ENCODE measurements at regions not wholly inside any gene's neighbourhood (a gene's known extent, or its start where the extent isn't known, plus 50 kb on each side); places are given as distances from the start of the nearest gene placed in this dataset.

GRCh38 chr16:19945934-19946333 is 61.3 kb upstream of the GPRC5B start:
- Histone ChIP-seq H3K4me1 (no peaks in the 10 kb centered on the region), H3K4me3 (no peak overlapping the region), H3K27ac (no peak overlapping the region), H3K27me3 (replicated peaks in 1 of 7) (no peaks in the 10 kb centered on the region), H3K9me3 (no peaks in the 10 kb centered on the region), H3K36me3 (no peaks in the 10 kb centered on the region)
- no peak for TF ChIP-seq POLR2AphosphoS5 (IDR thresholded peaks at IDR 0.05)
- no peak for TF ChIP-seq POLR2A (IDR thresholded peaks at IDR 0.05)
- TF ChIP-seq, protein P1, sequence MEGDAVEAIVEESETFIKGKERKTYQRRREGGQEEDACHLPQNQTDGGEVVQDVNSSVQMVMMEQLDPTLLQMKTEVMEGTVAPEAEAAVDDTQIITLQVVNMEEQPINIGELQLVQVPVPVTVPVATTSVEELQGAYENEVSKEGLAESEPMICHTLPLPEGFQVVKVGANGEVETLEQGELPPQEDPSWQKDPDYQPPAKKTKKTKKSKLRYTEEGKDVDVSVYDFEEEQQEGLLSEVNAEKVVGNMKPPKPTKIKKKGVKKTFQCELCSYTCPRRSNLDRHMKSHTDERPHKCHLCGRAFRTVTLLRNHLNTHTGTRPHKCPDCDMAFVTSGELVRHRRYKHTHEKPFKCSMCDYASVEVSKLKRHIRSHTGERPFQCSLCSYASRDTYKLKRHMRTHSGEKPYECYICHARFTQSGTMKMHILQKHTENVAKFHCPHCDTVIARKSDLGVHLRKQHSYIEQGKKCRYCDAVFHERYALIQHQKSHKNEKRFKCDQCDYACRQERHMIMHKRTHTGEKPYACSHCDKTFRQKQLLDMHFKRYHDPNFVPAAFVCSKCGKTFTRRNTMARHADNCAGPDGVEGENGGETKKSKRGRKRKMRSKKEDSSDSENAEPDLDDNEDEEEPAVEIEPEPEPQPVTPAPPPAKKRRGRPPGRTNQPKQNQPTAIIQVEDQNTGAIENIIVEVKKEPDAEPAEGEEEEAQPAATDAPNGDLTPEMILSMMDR (IDR thresholded peaks at IDR 0.05 in 8 of 11, conservative IDR thresholded peaks at IDR 0.05 in 3 of 11): no peak
- no peak for DNase-seq
- WGBS, 5 donors: 67 to 91% (median 85%) methylated on average over 1 of the region's 1 CpG
- intact Hi-C loops (cut with DNase I; ENCODE audit: low total_unique reads): no loop called here

DNA sequence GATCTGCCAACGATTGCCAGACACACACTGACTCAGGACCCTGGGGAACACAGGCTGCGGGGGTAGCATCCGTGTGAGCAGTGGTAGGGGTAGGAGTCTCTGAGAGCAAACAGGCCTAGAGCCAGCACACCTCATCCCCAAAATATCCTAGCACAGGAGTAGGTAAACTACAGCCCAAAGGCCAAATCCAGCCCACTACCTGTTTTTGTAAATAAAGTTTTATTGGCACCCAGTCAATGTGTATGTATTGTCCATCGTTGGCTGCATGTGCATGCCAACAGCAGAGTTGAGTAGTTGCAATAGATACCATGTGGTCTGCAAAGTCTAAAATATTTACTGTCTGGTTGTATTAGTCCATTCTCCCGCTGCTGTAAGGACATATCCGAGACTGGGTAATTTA is 55.5 kb upstream of the GPRC5B start:
- Histone ChIP-seq H3K27me3 (replicated peaks in 1 of 7) (no peaks in the 10 kb centered on the region), H3K4me3 (no peak overlapping the region), H3K36me3 (no peaks in the 10 kb centered on the region), H3K27ac (no peak overlapping the region), H3K4me1 (no peaks in the 10 kb centered on the region), H3K9me3 (no peaks in the 10 kb centered on the region)
- no peak for DNase-seq
- intact Hi-C loops (cut with DNase I; ENCODE audit: low total_unique reads): no loop called here
- 72 to 83% (median 79%) methylated on average over 5 to 6 of the region's 6 CpGs for WGBS, 5 donors
- TF ChIP-seq POLR2AphosphoS5 (IDR thresholded peaks at IDR 0.05) (no peak), POLR2A (IDR thresholded peaks at IDR 0.05) (no peak)
- TF ChIP-seq, protein P1 (IDR thresholded peaks at IDR 0.05 in 8 of 11, conservative IDR thresholded peaks at IDR 0.05 in 3 of 11): no peak

GRCh38 chr16:19939553-19939952 is 54.9 kb upstream of the GPRC5B start:
- Histone ChIP-seq H3K36me3 (no peaks in the 10 kb centered on the region), H3K9me3 (no peaks in the 10 kb centered on the region), H3K4me3 (no peak overlapping the region), H3K4me1 (no peaks in the 10 kb centered on the region), H3K27ac (no peak overlapping the region), H3K27me3 (replicated peaks in 1 of 7) (no peaks in the 10 kb centered on the region)
- DNase-seq: no peak
- intact Hi-C loops (cut with DNase I; ENCODE audit: low total_unique reads): no loop called here
- WGBS, 5 donors: 67 to 74% (median 70%) methylated on average over 5 of the region's 5 CpGs
- TF ChIP-seq, protein P1 (IDR thresholded peaks at IDR 0.05 in 8 of 11, conservative IDR thresholded peaks at IDR 0.05 in 3 of 11): no peak
- TF ChIP-seq POLR2A (IDR thresholded peaks at IDR 0.05): no peak
- no peak for TF ChIP-seq POLR2AphosphoS5 (IDR thresholded peaks at IDR 0.05)

GRCh38 chr16:19938536-19938935 is 53.9 kb upstream of the GPRC5B start:
- Histone ChIP-seq H3K4me3 (no peak overlapping the region), H3K27me3 (replicated peaks in 1 of 7) (peaks cover 0 to 5% (median 0%) of the 10 kb centered on the region in 7 donors), H3K36me3 (no peaks in the 10 kb centered on the region), H3K27ac (no peak overlapping the region), H3K4me1 (no peaks in the 10 kb centered on the region), H3K9me3 (no peaks in the 10 kb centered on the region)
- intact Hi-C loops (cut with DNase I; ENCODE audit: low total_unique reads): no loop called here
- TF ChIP-seq, protein P1 (IDR thresholded peaks at IDR 0.05 in 8 of 11, conservative IDR thresholded peaks at IDR 0.05 in 3 of 11): no peak
- TF ChIP-seq POLR2A (IDR thresholded peaks at IDR 0.05) (no peak), POLR2AphosphoS5 (IDR thresholded peaks at IDR 0.05) (no peak)
- DNase-seq: no peak
- WGBS, 5 donors: 87 to 94% (median 89%) methylated on average over 3 of the region's 3 CpGs

Data from spleen (tissue), 11 donors.